ENCODE measurements at regions not wholly inside any gene's neighbourhood (a gene's known extent, or its start where the extent isn't known, plus 50 kb on each side); places are given as distances from the start of the nearest gene placed in this dataset.
"Not testable (repeated sequence)": the region's sequence is repeated elsewhere in the genome, so short reads cannot be mapped to it uniquely, and the experiment has no call there.

DNA sequence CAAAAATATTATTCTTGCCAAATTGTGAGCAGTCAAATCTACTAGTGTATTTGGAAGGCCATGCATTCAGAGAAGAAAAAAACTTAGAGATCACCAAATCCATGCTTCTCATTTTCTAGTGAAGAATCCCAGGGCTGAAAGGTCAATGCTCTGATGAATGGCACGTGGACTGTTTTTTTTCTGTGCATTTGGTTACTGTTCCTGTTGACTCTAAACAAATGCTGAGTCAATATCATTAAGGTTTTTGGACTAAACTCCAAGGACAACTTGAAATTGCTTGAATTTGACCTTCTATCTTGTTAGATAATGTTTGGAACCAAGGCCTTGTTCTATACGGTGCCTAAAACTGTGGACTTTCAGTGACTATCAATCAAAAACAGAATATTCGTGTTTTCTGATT lies 142.2 kb downstream of the OSTF1 start:
- Histone ChIP-seq H3K4me1 (ENCODE audit: control insufficient read depth, insufficient read depth, low read length) (no peaks in the 10 kb centered on the region), H3K9ac (ENCODE audit: low read length) (no peak overlapping the region), H3K9me3 (ENCODE audit: control insufficient read depth, insufficient read depth, low read depth, low read length) (peaks cover 17% of the 10 kb centered on the region), H3K27ac (ENCODE audit: low read depth, low read length) (no peak overlapping the region), H3K27me3 (ENCODE audit: control insufficient read depth, insufficient read depth, low read length) (no peaks in the 10 kb centered on the region), H3K36me3 (ENCODE audit: control insufficient read depth, insufficient read depth, low read length) (no peaks in the 10 kb centered on the region), H3K4me3 (ENCODE audit: low read depth, low read length) (no peak overlapping the region)

DNA sequence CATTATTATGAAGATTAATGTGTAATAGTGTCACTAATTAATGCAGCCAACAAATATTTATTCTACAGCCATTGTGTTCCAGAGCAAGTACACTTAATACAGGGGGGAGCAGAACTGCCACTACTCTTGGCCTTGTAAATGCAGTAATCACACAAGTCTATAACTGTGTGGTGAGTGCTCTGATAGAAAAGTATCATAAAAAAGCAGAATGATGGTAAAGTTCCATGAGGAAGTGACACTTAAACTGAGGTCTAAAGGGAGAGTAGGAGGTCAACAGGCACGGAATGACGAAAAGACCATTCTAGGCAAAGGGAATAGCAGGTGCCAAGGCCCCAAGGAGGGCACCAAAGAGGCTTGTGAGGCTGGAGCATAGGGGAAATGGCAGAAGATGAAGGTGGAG lies 142.9 kb downstream of the OSTF1 start:
- Histone ChIP-seq H3K27me3 (ENCODE audit: control insufficient read depth, insufficient read depth, low read length) (no peaks in the 10 kb centered on the region), H3K9ac (ENCODE audit: low read length) (no peak overlapping the region), H3K4me3 (ENCODE audit: low read depth, low read length) (no peak overlapping the region), H3K27ac (ENCODE audit: low read depth, low read length) (no peak overlapping the region), H3K4me1 (ENCODE audit: control insufficient read depth, insufficient read depth, low read length) (no peaks in the 10 kb centered on the region), H3K9me3 (ENCODE audit: control insufficient read depth, insufficient read depth, low read depth, low read length) (peaks cover 23% of the 10 kb centered on the region), H3K36me3 (ENCODE audit: control insufficient read depth, insufficient read depth, low read length) (no peaks in the 10 kb centered on the region)

DNA sequence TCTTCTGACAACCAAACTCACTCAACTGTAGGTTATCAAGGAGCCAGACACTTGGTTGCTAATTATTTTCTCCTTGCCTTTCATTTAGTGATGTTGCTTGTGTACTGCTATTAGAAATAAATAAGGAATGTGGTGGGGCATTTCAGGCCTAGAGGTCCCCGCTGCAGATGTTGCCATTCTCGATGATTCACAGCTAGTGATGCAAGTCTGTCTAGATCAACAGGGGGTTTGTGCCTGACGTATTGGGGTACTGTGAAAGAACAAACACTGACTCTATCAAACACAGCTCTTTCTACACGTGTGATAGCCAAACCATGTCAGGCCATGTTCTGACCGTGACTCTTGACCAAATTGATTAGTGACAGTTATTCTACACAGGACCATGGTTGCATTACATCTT lies 144.7 kb downstream of the OSTF1 start:
- Histone ChIP-seq H3K27me3 (ENCODE audit: control insufficient read depth, insufficient read depth, low read length) (no peaks in the 10 kb centered on the region), H3K36me3 (ENCODE audit: control insufficient read depth, insufficient read depth, low read length) (no peaks in the 10 kb centered on the region), H3K4me3 (ENCODE audit: low read depth, low read length) (no peak overlapping the region), H3K9me3 (ENCODE audit: control insufficient read depth, insufficient read depth, low read depth, low read length) (peaks cover 23% of the 10 kb centered on the region), H3K4me1 (ENCODE audit: control insufficient read depth, insufficient read depth, low read length) (no peaks in the 10 kb centered on the region), H3K9ac (ENCODE audit: low read length) (no peak overlapping the region), H3K27ac (ENCODE audit: low read depth, low read length) (no peak overlapping the region)

DNA sequence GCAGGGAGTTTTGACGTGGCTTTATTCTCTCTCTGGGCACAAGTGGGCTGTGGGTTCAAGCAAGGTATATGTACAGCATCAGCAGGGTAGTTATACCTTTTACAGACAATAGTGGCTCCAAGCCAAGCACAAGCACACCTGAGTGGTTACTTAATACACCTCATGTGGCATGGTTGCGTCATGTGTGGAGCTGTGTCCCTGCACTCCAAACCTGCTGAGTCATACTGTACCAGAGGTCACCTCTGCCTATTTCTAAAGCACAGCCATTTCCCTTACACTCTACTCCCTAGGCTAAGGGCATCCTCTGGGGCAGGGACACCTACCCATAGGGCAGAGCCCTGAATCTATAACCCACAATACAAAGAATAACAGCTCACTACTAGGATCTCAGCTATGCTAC lies 147.3 kb downstream of the OSTF1 start:
- H3K9me3 ChIP-seq (ENCODE audit: control insufficient read depth, insufficient read depth, low read depth, low read length): peaks cover 23% of the 10 kb centered on the region
- H3K36me3 ChIP-seq (ENCODE audit: control insufficient read depth, insufficient read depth, low read length): no peaks in the 10 kb centered on the region
- H3K4me1 ChIP-seq (ENCODE audit: control insufficient read depth, insufficient read depth, low read length): no peaks in the 10 kb centered on the region
- no peak overlapping the region for H3K4me3 ChIP-seq (ENCODE audit: low read depth, low read length)
- no peaks in the 10 kb centered on the region for H3K27me3 ChIP-seq (ENCODE audit: control insufficient read depth, insufficient read depth, low read length)
- no peak overlapping the region for H3K9ac ChIP-seq (ENCODE audit: low read length)
- no peak overlapping the region for H3K27ac ChIP-seq (ENCODE audit: low read depth, low read length)

DNA sequence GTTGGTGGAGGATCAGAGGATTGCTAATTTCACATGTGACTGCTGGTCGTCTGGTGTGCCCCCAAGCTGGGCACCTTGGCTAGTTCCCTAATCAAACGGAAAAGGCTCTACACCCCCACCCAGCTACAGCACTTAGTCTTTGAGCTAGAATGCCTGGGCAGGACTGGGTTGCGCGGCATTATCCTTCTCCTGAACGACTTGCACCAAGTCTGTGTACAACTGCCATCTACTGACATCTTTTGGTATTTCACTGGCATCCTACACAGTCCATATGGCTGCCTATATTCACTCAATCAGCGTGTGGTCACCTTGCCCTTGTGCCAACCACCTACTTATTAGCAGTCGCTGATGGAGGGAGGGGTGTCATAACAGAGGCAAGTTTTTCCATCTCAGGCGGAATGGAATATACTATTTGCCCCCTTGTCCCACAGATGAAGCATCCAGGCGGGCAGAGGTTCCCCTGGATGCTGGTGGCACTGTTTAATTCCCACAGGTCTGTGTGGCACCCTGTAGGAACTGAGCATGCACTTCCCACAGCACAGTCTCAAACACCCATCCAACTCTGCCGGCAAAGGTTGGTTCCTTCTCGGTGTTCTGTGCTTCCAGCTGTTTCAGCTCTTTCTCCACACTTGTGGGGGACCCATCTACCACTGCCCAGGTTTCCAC lies 150.1 kb downstream of the OSTF1 start:
- Histone ChIP-seq H3K4me3 (ENCODE audit: low read depth, low read length) (no peak overlapping the region), H3K9me3 (ENCODE audit: control insufficient read depth, insufficient read depth, low read depth, low read length) (peaks cover 23% of the 10 kb centered on the region), H3K27me3 (ENCODE audit: control insufficient read depth, insufficient read depth, low read length) (no peaks in the 10 kb centered on the region), H3K9ac (ENCODE audit: low read length) (no peak overlapping the region), H3K4me1 (ENCODE audit: control insufficient read depth, insufficient read depth, low read length) (no peaks in the 10 kb centered on the region), H3K36me3 (ENCODE audit: control insufficient read depth, insufficient read depth, low read length) (no peaks in the 10 kb centered on the region), H3K27ac (ENCODE audit: low read depth, low read length) (no peak overlapping the region)

DNA sequence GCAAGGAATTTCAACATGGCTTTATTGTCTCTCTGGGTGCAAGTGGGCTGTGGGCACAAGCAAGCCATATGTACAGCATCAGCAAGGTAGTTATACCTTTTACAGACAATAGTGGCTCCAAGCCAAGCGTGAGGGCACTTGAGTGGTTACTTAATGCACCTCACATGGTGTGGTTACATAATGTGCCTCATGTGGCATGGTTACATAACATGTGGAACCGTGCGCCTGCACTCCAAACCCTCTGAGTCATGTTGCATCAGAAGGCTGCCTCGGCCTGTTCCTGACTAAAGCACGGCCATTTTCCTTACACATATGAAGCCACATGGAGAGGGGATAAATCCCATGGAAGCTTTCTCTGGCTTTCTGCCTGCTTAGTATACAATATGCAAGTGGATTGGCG lies 150.9 kb downstream of the OSTF1 start:
- no peaks in the 10 kb centered on the region for H3K27me3 ChIP-seq (ENCODE audit: control insufficient read depth, insufficient read depth, low read length)
- H3K9me3 ChIP-seq (ENCODE audit: control insufficient read depth, insufficient read depth, low read depth, low read length): peaks cover 23% of the 10 kb centered on the region
- H3K27ac ChIP-seq (ENCODE audit: low read depth, low read length): no peak overlapping the region
- H3K4me3 ChIP-seq (ENCODE audit: low read depth, low read length): no peak overlapping the region
- no peak overlapping the region for H3K9ac ChIP-seq (ENCODE audit: low read length)
- H3K4me1 ChIP-seq (ENCODE audit: control insufficient read depth, insufficient read depth, low read length): no peaks in the 10 kb centered on the region
- H3K36me3 ChIP-seq (ENCODE audit: control insufficient read depth, insufficient read depth, low read length): no peaks in the 10 kb centered on the region

DNA sequence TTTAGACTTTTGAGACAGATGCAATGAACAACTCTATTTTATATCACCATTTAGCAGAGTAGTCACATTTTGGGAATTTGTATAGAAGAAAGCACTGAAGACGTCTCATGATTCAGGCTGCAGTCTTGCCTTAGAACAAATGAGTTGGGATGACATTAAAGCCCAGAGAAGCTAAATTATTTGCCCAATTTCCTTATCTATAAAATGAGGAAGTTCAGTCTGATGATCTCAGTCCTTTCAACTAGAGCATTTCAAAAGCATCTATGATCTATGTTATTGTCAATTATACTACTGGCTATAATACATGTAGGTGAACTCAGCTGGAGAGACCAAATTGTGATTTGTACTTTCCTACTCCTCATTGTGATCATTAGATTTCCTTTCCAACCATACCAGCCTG lies 154.1 kb downstream of the OSTF1 start:
- Histone ChIP-seq H3K4me1 (ENCODE audit: control insufficient read depth, insufficient read depth, low read length) (no peaks in the 10 kb centered on the region), H3K9me3 (ENCODE audit: control insufficient read depth, insufficient read depth, low read depth, low read length) (peaks cover 19% of the 10 kb centered on the region), H3K9ac (ENCODE audit: low read length) (no peak overlapping the region), H3K27ac (ENCODE audit: low read depth, low read length) (no peak overlapping the region), H3K36me3 (ENCODE audit: control insufficient read depth, insufficient read depth, low read length) (no peaks in the 10 kb centered on the region), H3K27me3 (ENCODE audit: control insufficient read depth, insufficient read depth, low read length) (no peaks in the 10 kb centered on the region), H3K4me3 (ENCODE audit: low read depth, low read length) (no peak overlapping the region)

DNA sequence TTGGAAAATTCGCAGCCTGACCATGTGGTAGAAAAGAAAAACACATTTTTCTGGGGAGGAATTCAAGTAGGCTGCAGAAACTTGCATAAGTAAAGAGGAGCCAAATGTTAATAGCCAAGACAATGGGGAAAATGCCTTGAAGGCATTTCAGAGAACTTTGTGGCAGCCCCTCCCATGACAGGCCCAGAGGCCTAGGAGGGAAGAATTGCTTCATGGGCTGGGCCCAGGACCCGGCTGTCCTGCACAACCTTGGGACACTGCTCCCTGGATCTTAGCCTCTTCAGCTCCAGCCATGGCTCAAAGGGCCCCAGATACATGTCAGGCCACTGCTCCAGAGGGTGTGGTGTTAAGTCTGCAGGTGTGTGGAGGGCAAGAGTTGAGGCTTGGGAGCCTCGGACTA lies 158.6 kb downstream of the OSTF1 start:
- Histone ChIP-seq H3K36me3 (ENCODE audit: control insufficient read depth, insufficient read depth, low read length) (no peaks in the 10 kb centered on the region), H3K4me3 (ENCODE audit: low read depth, low read length) (no peak overlapping the region), H3K27ac (ENCODE audit: low read depth, low read length) (no peak overlapping the region)

DNA sequence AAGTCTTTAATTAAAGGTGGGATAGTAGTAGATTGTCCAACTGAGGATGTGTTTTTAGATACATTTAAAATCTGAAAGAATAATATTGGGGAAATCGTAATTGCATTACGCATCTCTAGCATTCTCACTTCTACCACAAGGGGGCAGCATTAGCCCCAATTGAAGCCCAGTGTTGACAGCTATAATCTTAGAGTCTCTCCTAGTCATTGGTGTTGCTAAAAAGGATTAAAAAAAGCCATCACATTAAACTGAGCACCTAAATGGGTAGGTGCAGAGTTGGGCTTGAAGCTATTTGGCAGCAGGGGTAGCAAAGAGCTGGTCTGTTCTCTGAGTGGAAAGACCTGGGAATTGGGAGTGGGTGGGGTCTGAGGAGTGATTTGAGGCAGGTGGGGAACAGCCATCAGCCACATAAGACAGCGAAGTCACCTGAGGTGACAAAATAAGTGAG lies 177.2 kb downstream of the OSTF1 start:
- Histone ChIP-seq H3K27me3 (ENCODE audit: control insufficient read depth, insufficient read depth, low read length) (no peaks in the 10 kb centered on the region), H3K27ac (ENCODE audit: low read depth, low read length) (no peak overlapping the region), H3K4me1 (ENCODE audit: control insufficient read depth, insufficient read depth, low read length) (no peaks in the 10 kb centered on the region), H3K9ac (ENCODE audit: low read length) (no peak overlapping the region), H3K4me3 (ENCODE audit: low read depth, low read length) (no peak overlapping the region), H3K36me3 (ENCODE audit: control insufficient read depth, insufficient read depth, low read length) (no peaks in the 10 kb centered on the region), H3K9me3 (ENCODE audit: control insufficient read depth, insufficient read depth, low read depth, low read length) (peaks cover 10% of the 10 kb centered on the region; the same call in 1 of the 2 replicates)

More for the DNA sequence above, 158.6 kb downstream of the OSTF1 start:
- no peaks in the 10 kb centered on the region for H3K4me1 ChIP-seq (ENCODE audit: control insufficient read depth, insufficient read depth, low read length)
- no peaks in the 10 kb centered on the region for H3K27me3 ChIP-seq (ENCODE audit: control insufficient read depth, insufficient read depth, low read length)
- no peak overlapping the region for H3K9ac ChIP-seq (ENCODE audit: low read length)
- H3K9me3 ChIP-seq (ENCODE audit: control insufficient read depth, insufficient read depth, low read depth, low read length): peaks cover 33% of the 10 kb centered on the region

DNA sequence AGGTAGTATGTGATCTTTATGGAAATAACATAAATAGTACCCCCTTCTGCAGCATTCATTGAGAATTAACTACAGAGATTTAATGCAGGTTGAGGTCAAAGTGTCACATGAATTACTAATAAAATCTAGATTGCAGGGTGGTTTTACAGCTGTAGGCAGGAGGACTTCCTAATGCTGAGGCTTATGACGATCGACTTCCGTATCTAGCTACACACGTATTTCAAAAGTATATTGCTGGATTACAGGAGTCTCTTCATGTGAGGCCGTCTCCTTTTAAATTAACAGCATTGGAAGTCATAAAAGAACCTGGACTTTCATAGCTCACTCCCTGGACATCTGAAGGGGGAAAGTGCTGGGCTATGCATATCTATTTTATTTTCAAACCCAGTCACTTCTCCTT lies 180.9 kb downstream of the OSTF1 start:
- no peak overlapping the region for H3K4me3 ChIP-seq (ENCODE audit: low read depth, low read length)
- no peaks in the 10 kb centered on the region for H3K27me3 ChIP-seq (ENCODE audit: control insufficient read depth, insufficient read depth, low read length)
- H3K9me3 ChIP-seq (ENCODE audit: control insufficient read depth, insufficient read depth, low read depth, low read length): peaks cover 8% of the 10 kb centered on the region

DNA sequence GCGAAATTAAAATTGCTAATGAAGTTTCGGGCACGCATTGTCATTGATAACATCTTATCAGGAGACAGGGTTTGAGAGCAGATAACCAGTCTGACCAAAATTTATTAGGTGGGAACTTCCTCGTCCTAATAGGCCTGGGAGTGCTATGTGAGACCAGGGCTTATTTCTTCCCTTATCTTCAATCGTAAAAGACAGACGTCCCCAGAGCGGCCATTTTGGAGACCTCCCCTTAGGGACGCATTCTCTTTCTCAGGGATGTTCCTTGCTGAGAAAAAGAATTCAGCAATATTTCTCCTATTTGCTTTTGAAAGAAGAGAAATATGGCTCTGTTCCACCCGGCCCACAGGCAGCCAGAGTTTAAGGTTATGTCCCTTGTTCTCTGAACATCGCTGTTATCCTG lies 184.7 kb downstream of the OSTF1 start:
- H3K9me3 ChIP-seq (ENCODE audit: control insufficient read depth, insufficient read depth, low read depth, low read length): peaks cover 26% of the 10 kb centered on the region
- H3K36me3 ChIP-seq (ENCODE audit: control insufficient read depth, insufficient read depth, low read length); H3K4me3 ChIP-seq (ENCODE audit: low read depth, low read length); H3K9ac ChIP-seq (ENCODE audit: low read length); H3K27ac ChIP-seq (ENCODE audit: low read depth, low read length); H3K27me3 ChIP-seq (ENCODE audit: control insufficient read depth, insufficient read depth, low read length); H3K4me1 ChIP-seq (ENCODE audit: control insufficient read depth, insufficient read depth, low read length): not testable (repeated sequence)

More for the DNA sequence above, 180.9 kb downstream of the OSTF1 start:
- H3K4me1 ChIP-seq (ENCODE audit: control insufficient read depth, insufficient read depth, low read length): no peaks in the 10 kb centered on the region
- H3K36me3 ChIP-seq (ENCODE audit: control insufficient read depth, insufficient read depth, low read length): no peaks in the 10 kb centered on the region
- no peak overlapping the region for H3K9ac ChIP-seq (ENCODE audit: low read length)
- H3K27ac ChIP-seq (ENCODE audit: low read depth, low read length): no peak overlapping the region
